OCI-LY7 (cell line): ENCODE measurements at regions not wholly inside any gene's neighbourhood (a gene's known extent, or its start where the extent isn't known, plus 50 kb on each side); places are given as distances from the start of the nearest gene placed in this dataset.

Experiments used
- BruUV-seq: library from RNA; stranded (reverse); fragments of 400-500 nt; replicated peaks from 2 replicates; lab custom pipeline; 2021; lab: Mats Ljungman, UMichigan
- CTCF ChIA-PET: fragments of 300-600 bp; sonication (Branson Sonifier 250); formaldehyde crosslinking; loops from one replicate; lab custom pipeline; 2022; ENCODE audit warnings: antibody characterized with exemption; ENCODE audit not compliant: unreplicated experiment; lab: Charles Lee
- POLR2A ChIA-PET: fragments of 300-600 bp; sonication (Branson Sonifier 250); formaldehyde crosslinking; loops from one replicate; lab custom pipeline; 2022; ENCODE audit warnings: antibody characterized with exemption; lab: Charles Lee
- DNase-seq: peaks from one replicate; pipeline ENCODE4 v3.0.0-alpha.2; 2015; ENCODE audit warnings: low spot score
- H2AFZ ChIP-seq: fragments of 200-600 bp; sonication (generic), shearing (Covaris generic); 2 replicates; pipeline ENCODE4 v1.6.1; 2014; ENCODE audit warnings: mild to moderate bottlenecking, antibody characterized with exemption, low read length, moderate library complexity
- H3K27ac ChIP-seq: fragments of 200-600 bp; sonication (generic); 2 replicates; pipeline ENCODE4 v1.5.1; 2014; ENCODE audit warnings: mixed run types, low read depth, mild to moderate bottlenecking, moderate library complexity, low read length, inconsistent platforms; ENCODE audit not compliant: poor library complexity, severe bottlenecking
- H3K36me3 ChIP-seq: fragments of 200-600 bp; sonication (generic); 2 replicates; pipeline ENCODE4 v1.6.1; 2014; ENCODE audit warnings: mild to moderate bottlenecking, antibody characterized with exemption, low read length, moderate library complexity, mixed read lengths; ENCODE audit not compliant: insufficient read depth
- H3K4me1 ChIP-seq: fragments of 200-600 bp; sonication (generic); 2 replicates; pipeline ENCODE4 v1.5.1; 2014; ENCODE audit warnings: mild to moderate bottlenecking, low read length; ENCODE audit not compliant: insufficient read depth, poor library complexity, severe bottlenecking
- H3K4me2 ChIP-seq: fragments of 200-600 bp; sonication (generic); 2 replicates; pipeline ENCODE4 v1.6.1; 2014; ENCODE audit warnings: mild to moderate bottlenecking, low read length
- H3K4me3 ChIP-seq: fragments of 200-600 bp; sonication (generic); 2 replicates; pipeline ENCODE4 v1.5.1; 2014; ENCODE audit warnings: mild to moderate bottlenecking, low read depth, low read length; ENCODE audit not compliant: poor library complexity, severe bottlenecking
- H3K79me2 ChIP-seq: fragments of 200-600 bp; sonication (generic); 2 replicates; pipeline ENCODE4 v1.6.1; 2016; ENCODE audit warnings: low read depth, mild to moderate bottlenecking, low read length, moderate library complexity, mixed read lengths; ENCODE audit not compliant: insufficient read depth
- H3K9me2 ChIP-seq: fragments of 200-600 bp; sonication (generic); 2 replicates; pipeline ENCODE4 v1.6.1; 2016; ENCODE audit warnings: mild to moderate bottlenecking, low read length, mixed read lengths; ENCODE audit not compliant: insufficient read depth
- H3K9me3 ChIP-seq: fragments of 200-600 bp; sonication (generic); 2 replicates; pipeline ENCODE4 v1.6.1; 2014; ENCODE audit warnings: mild to moderate bottlenecking, mixed run types, low read length, mixed read lengths
- H4K20me1 ChIP-seq: fragments of 200-600 bp; sonication (generic); 2 replicates; pipeline ENCODE4 v1.6.1; 2014; ENCODE audit warnings: mild to moderate bottlenecking, antibody characterized with exemption, low read length, moderate library complexity, mixed read lengths; ENCODE audit not compliant: insufficient read depth
- EZH2phosphoT487 ChIP-seq: fragments of 200-600 bp; sonication (generic); IDR thresholded peaks from 2 replicates; pipeline ENCODE4 v1.6.1; 2018; ENCODE audit warnings: low read depth, borderline replicate concordance, mild to moderate bottlenecking, mixed run types, antibody characterized with exemption, low read length, moderate library complexity, mixed read lengths
- intact Hi-C: fragments of 100-400 bp; cut with micrococcal nuclease; formaldehyde crosslinking; loops from one replicate; pipeline ENCODE4 v1.10.0; 2022; ENCODE audit not compliant: unreplicated experiment
- TF ChIP-seq, protein P1 (sequence below): fragments of 200-600 bp; sonication (generic); conservative IDR thresholded peaks from 2 replicates; pipeline ENCODE4 v1.5.1; 2014; ENCODE audit warnings: mild to moderate bottlenecking, antibody characterized with exemption, low read length, moderate library complexity, mixed read lengths

DNA sequence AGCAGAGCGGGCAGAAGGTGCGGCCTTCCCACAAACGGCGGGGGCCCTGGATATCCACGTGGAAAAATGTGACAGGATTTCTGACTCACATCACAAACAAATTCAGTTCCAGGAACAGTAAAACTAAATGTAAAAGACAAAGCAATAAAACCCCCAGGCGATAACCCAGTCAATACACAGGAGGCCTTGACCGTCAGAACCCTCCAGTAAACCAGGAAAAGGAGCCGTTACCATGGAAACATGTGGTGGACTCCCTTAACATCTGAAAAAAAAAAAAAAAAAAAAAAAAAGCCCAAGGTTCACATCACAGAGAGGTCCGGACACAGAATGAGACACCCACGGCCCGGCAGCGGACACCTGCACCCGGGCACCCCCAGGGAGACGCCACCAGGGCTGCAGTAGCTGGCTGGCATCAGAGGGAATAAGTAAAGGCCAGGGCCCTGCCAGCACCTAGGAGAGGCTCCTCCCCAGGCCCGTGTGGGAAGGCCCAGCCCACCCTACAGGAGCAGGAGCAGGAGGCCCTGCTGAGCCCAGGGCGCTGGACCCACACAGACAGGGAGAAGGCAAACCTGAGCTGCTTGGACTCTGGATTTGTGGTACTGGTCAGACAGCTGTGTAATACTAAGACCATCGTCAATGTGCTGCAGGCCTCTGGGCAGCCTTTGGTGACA lies 83.7 kb downstream of the TMEM18 start:
- Histone ChIP-seq H3K27ac (no peak overlapping the region), H3K4me3 (no peak overlapping the region), H3K9me3 (no peaks in the 10 kb centered on the region), H3K36me3 (no peaks in the 10 kb centered on the region), H3K79me2 (no peaks in the 10 kb centered on the region), H4K20me1 (no peaks in the 10 kb centered on the region), H3K4me2 (no peak overlapping the region), H2AFZ (no peak overlapping the region), H3K4me1 (no peaks in the 10 kb centered on the region), H3K9me2 (no peaks in the 10 kb centered on the region)
- BruUV-seq = no TSS peak
- TF ChIP-seq, protein P1, sequence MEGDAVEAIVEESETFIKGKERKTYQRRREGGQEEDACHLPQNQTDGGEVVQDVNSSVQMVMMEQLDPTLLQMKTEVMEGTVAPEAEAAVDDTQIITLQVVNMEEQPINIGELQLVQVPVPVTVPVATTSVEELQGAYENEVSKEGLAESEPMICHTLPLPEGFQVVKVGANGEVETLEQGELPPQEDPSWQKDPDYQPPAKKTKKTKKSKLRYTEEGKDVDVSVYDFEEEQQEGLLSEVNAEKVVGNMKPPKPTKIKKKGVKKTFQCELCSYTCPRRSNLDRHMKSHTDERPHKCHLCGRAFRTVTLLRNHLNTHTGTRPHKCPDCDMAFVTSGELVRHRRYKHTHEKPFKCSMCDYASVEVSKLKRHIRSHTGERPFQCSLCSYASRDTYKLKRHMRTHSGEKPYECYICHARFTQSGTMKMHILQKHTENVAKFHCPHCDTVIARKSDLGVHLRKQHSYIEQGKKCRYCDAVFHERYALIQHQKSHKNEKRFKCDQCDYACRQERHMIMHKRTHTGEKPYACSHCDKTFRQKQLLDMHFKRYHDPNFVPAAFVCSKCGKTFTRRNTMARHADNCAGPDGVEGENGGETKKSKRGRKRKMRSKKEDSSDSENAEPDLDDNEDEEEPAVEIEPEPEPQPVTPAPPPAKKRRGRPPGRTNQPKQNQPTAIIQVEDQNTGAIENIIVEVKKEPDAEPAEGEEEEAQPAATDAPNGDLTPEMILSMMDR = no peak
- TF ChIP-seq EZH2phosphoT487 = no peak
- ChIA-PET POLR2A (no interaction called here), CTCF (no interaction called here)
- intact Hi-C loops = no loop called here
- DNase-seq = no peak

DNA sequence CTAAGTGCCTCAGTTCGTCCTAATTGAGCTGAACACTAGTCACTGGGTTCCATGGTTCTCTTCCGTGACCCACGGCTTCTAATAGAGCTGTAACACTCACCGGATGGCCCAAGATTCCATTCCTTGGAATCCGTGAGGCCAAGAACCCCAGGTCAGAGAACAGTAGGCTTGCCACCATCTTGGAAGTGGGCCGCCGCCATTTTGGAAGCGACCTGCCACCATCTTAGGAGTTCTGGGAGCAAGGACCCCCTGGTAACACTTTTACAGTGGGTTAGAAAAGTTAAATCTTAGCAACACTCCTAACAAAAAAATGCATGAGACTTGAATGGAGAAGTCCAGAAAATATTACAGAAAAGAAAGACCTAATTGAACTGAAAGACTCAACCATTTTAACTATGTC lies 84.5 kb downstream of the TMEM18 start:
- H3K4me3 ChIP-seq = no peak overlapping the region
- no peaks in the 10 kb centered on the region for H3K4me1 ChIP-seq
- ChIA-PET POLR2A (no interaction called here), CTCF (no interaction called here)
- no peaks in the 10 kb centered on the region for H3K79me2 ChIP-seq
- intact Hi-C loops = no loop called here
- H2AFZ ChIP-seq = no peak overlapping the region
- H4K20me1 ChIP-seq = no peaks in the 10 kb centered on the region
- H3K9me2 ChIP-seq = no peaks in the 10 kb centered on the region
- no peak for DNase-seq
- H3K36me3 ChIP-seq = no peaks in the 10 kb centered on the region
- no peak for TF ChIP-seq EZH2phosphoT487
- TF ChIP-seq, protein P1 = no peak
- no TSS peak for BruUV-seq
- no peaks in the 10 kb centered on the region for H3K9me3 ChIP-seq
- H3K27ac ChIP-seq = no peak overlapping the region
- H3K4me2 ChIP-seq = no peak overlapping the region
